KMS-11 (cell line): ENCODE measurements at regions not wholly inside any gene's neighbourhood (a gene's known extent, or its start where the extent isn't known, plus 50 kb on each side); places are given as distances from the start of the nearest gene placed in this dataset.

ENCODE experiments used
- H2AFZ ChIP-seq: fragments of 200-600 bp; sonication (generic); 2 replicates; pipeline ENCODE4 v1.6.1; 2016; ENCODE audit warnings: antibody characterized with exemption, mixed run types, low read depth
- H3K27ac ChIP-seq: fragments of 200-600 bp; sonication (generic); 2 replicates; pipeline ENCODE4 v1.6.1; 2016; ENCODE audit warnings: mild to moderate bottlenecking, mixed run types
- H3K27me3 ChIP-seq: fragments of 200-600 bp; sonication (generic); 2 replicates; pipeline ENCODE4 v1.6.1; 2017; ENCODE audit warnings: mild to moderate bottlenecking, low read depth, mixed run types, moderate library complexity; ENCODE audit not compliant: insufficient read depth
- H3K36me3 ChIP-seq: fragments of 200-600 bp; sonication (generic); 2 replicates; pipeline ENCODE4 v1.6.1; 2017; ENCODE audit warnings: mild to moderate bottlenecking, mixed run types; ENCODE audit not compliant: insufficient read depth
- H3K4me1 ChIP-seq: fragments of 200-600 bp; sonication (generic); 2 replicates; pipeline ENCODE4 v1.6.1; 2016; ENCODE audit warnings: mild to moderate bottlenecking, low read depth, mixed run types; ENCODE audit not compliant: poor library complexity, severe bottlenecking
- H3K4me2 ChIP-seq: fragments of 200-600 bp; sonication (generic); 2 replicates; pipeline ENCODE4 v1.7.0; 2016; ENCODE audit warnings: mild to moderate bottlenecking, mixed run types
- H3K4me3 ChIP-seq: fragments of 200-600 bp; sonication (generic); IDR thresholded peaks from 2 replicates; pipeline ENCODE4 v1.6.1; 2017; ENCODE audit warnings: low read depth, low read length, mixed read lengths; ENCODE audit not compliant: insufficient read depth
- H3K79me2 ChIP-seq: fragments of 200-600 bp; sonication (generic); 2 replicates; pipeline ENCODE4 v1.6.1; 2016; ENCODE audit warnings: low read depth, mixed run types; ENCODE audit not compliant: insufficient read depth
- H3K9ac ChIP-seq: fragments of 200-600 bp; sonication (generic); 2 replicates; pipeline ENCODE4 v1.6.1; 2016; ENCODE audit warnings: mild to moderate bottlenecking, mixed run types
- H4K20me1 ChIP-seq: fragments of 200-600 bp; sonication (generic); 2 replicates; pipeline ENCODE4 v1.6.1; 2016; ENCODE audit warnings: mild to moderate bottlenecking, mixed run types; ENCODE audit not compliant: insufficient read depth
- TF ChIP-seq, protein P1 (sequence below): fragments of 200-600 bp; sonication (generic); conservative IDR thresholded peaks from 2 replicates; pipeline ENCODE4 v1.6.1; 2017; ENCODE audit warnings: low read depth, mild to moderate bottlenecking, antibody characterized with exemption, low read length, moderate library complexity, mixed read lengths

GRCh38 chr12:46915082-46915481 lies 89.3 kb upstream of the SLC38A4 start:
- no peak overlapping the region for H3K27ac ChIP-seq
- H2AFZ ChIP-seq = no peak overlapping the region
- H3K9ac ChIP-seq = no peak overlapping the region
- H3K4me2 ChIP-seq = no peak overlapping the region
- no peak overlapping the region for H3K4me3 ChIP-seq
- TF ChIP-seq, protein P1, sequence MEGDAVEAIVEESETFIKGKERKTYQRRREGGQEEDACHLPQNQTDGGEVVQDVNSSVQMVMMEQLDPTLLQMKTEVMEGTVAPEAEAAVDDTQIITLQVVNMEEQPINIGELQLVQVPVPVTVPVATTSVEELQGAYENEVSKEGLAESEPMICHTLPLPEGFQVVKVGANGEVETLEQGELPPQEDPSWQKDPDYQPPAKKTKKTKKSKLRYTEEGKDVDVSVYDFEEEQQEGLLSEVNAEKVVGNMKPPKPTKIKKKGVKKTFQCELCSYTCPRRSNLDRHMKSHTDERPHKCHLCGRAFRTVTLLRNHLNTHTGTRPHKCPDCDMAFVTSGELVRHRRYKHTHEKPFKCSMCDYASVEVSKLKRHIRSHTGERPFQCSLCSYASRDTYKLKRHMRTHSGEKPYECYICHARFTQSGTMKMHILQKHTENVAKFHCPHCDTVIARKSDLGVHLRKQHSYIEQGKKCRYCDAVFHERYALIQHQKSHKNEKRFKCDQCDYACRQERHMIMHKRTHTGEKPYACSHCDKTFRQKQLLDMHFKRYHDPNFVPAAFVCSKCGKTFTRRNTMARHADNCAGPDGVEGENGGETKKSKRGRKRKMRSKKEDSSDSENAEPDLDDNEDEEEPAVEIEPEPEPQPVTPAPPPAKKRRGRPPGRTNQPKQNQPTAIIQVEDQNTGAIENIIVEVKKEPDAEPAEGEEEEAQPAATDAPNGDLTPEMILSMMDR = no peak
- no peaks in the 10 kb centered on the region for H3K4me1 ChIP-seq
- no peaks in the 10 kb centered on the region for H4K20me1 ChIP-seq
- H3K36me3 ChIP-seq = no peaks in the 10 kb centered on the region
- no peaks in the 10 kb centered on the region for H3K27me3 ChIP-seq
- no peaks in the 10 kb centered on the region for H3K79me2 ChIP-seq

DNA sequence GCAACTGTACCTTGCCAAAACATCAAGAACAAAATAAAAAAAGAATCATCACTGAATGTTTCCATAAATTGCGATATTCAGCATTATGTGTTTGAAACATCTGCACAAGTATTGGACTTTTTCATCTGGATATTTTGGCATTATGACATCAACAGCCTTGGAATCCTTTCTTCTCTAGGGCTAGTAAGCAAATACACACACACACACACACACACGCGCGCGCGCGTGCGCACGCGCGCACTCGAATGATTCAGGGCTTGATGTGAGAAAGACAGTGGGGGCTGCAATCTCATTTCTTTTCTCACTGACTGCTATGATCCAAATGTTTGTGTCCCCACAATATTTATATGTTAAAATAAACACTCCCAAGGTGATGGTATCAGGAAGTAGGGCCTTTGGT lies 90.0 kb upstream of the SLC38A4 start:
- H3K36me3 ChIP-seq = no peaks in the 10 kb centered on the region
- H3K27ac ChIP-seq = no peak overlapping the region
- no peaks in the 10 kb centered on the region for H3K4me1 ChIP-seq
- TF ChIP-seq, protein P1 = no peak
- no peaks in the 10 kb centered on the region for H4K20me1 ChIP-seq
- no peaks in the 10 kb centered on the region for H3K79me2 ChIP-seq
- no peaks in the 10 kb centered on the region for H3K27me3 ChIP-seq
- H3K4me2 ChIP-seq = no peak overlapping the region
- no peak overlapping the region for H2AFZ ChIP-seq
- no peak overlapping the region for H3K9ac ChIP-seq
- no peak overlapping the region for H3K4me3 ChIP-seq

DNA sequence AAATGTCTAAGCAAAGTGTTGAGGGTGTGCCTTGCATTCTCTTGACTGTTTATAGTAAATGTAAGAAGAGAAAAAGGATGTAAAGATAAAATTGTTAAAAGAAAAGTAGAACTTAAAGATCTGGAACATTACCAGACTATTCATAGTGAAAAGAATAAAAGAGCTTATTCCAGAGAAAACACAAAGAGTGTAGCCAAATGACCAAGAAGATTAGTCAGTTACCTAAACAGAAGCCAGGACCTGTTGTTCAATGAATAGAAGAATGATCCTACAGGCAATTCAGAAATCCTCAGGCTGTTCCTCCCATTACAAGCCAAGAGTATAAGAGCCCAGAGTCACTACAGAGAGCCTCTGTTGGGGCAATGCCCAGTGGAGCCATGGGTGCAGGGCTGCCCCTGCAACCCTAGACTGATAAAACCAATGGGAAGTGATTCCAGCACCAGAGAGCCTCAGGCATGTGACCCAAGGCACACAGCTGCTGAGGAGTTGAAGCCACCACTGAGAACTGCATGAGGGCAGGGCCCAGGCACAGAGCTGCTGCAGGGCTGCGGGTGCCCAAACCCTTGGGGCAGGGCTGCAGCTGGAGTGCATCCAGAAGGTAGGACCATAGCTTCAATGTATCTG lies 91.1 kb upstream of the SLC38A4 start:
- TF ChIP-seq, protein P1 = no peak
- Histone ChIP-seq H3K4me3 (no peak overlapping the region), H3K36me3 (no peaks in the 10 kb centered on the region), H3K4me2 (no peak overlapping the region), H4K20me1 (no peaks in the 10 kb centered on the region), H3K27me3 (no peaks in the 10 kb centered on the region), H3K27ac (no peak overlapping the region), H3K4me1 (no peaks in the 10 kb centered on the region), H2AFZ (no peak overlapping the region), H3K9ac (no peak overlapping the region), H3K79me2 (no peaks in the 10 kb centered on the region)

DNA sequence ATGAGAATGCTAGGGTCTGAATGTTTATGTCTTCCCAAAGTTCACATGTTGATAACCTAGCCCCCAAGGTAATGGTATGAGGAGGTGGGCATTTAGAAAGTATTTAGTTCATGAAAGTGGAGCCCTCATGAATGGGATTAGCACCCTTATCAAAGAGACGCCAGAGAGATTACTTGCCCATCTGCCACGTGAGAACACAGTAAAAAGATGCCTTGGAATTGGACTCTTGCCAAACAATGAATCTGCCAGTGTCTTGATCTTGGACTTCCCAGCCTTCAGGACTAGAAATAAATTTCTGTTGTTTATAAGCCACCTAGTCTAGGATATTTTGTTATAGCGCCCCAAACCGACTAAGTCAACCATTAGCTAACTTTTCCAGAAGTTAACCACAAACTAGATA lies 92.0 kb upstream of the SLC38A4 start:
- Histone ChIP-seq H3K4me3 (no peak overlapping the region), H3K79me2 (no peaks in the 10 kb centered on the region), H3K4me1 (no peaks in the 10 kb centered on the region), H3K27me3 (no peaks in the 10 kb centered on the region), H3K4me2 (no peak overlapping the region), H2AFZ (no peak overlapping the region), H3K36me3 (no peaks in the 10 kb centered on the region), H3K27ac (no peak overlapping the region), H3K9ac (no peak overlapping the region), H4K20me1 (no peaks in the 10 kb centered on the region)
- TF ChIP-seq, protein P1 = no peak
